ENCODE measurements at regions not wholly inside any gene's neighbourhood (a gene's known extent, or its start where the extent isn't known, plus 50 kb on each side); places are given as distances from the start of the nearest gene placed in this dataset.

DNA sequence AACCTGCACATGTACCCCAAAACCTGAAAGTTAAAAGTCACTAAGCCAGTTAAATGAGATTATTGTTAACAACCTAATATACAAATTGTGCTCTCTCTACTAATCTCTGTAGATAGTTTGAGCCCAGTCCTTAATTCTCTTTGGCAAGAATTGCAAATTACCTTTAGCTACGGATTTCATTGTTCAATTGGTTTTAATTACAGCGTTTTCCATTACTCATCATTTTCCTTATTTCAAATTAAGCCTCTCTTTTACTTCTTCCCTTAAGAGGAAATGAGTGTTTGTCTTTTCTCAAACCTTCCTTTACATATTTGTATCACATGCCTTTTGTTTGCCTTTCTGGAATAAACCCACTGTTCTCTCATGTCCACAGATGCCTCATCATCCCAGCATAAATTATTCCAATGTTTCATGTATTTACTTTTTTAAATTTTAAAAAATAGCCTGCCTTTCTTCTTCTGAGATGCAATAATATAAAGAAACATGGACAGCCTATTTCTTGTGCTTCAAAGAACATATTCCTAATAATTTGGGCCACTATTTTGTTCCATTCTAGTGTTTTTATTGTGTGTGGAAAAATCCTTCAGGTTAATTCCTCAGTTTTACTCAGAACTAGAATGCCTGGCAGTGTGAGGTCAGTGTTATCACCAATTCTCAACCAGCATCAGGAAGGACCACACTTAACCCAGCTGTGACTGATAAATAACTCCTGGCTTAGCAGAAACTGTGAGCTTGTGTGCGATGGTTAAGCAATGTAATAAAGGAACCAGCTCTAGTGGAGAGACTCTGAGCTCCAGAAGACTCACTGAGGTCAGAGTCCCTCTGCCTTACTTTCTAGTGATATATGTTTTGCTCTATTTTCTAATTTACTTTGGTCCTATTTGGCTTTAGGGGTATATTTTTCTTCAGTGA lies 600.5 kb downstream of the LTN1 start:
- TF ChIP-seq EZH2 (IDR thresholded peaks at IDR 0.05; ENCODE audit: borderline replicate concordance, low read length), result no peak
- TF ChIP-seq, protein P1, sequence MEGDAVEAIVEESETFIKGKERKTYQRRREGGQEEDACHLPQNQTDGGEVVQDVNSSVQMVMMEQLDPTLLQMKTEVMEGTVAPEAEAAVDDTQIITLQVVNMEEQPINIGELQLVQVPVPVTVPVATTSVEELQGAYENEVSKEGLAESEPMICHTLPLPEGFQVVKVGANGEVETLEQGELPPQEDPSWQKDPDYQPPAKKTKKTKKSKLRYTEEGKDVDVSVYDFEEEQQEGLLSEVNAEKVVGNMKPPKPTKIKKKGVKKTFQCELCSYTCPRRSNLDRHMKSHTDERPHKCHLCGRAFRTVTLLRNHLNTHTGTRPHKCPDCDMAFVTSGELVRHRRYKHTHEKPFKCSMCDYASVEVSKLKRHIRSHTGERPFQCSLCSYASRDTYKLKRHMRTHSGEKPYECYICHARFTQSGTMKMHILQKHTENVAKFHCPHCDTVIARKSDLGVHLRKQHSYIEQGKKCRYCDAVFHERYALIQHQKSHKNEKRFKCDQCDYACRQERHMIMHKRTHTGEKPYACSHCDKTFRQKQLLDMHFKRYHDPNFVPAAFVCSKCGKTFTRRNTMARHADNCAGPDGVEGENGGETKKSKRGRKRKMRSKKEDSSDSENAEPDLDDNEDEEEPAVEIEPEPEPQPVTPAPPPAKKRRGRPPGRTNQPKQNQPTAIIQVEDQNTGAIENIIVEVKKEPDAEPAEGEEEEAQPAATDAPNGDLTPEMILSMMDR (conservative IDR thresholded peaks at IDR 0.05 in 1 of 2, IDR thresholded peaks at IDR 0.05 in 1 of 2; ENCODE audit: extremely low read depth in 1 of 2, insufficient read depth in 1 of 2, low read depth in 1 of 2, low read length in 2 of 2), result no peak
